Right ventricle myocardium superior (tissue), 1 donor: ENCODE measurements at regions not wholly inside any gene's neighbourhood (a gene's known extent, or its start where the extent isn't known, plus 50 kb on each side); places are given as distances from the start of the nearest gene placed in this dataset.

ENCODE experiments used
- ATAC-seq: fragments of 200-7000 bp; cut with Tn5 transposase; one replicate; pipeline ENCODE4 v1.9.1; 2020; ENCODE audit warnings: mild to moderate bottlenecking; ENCODE audit not compliant: poor library complexity
- DNase-seq: peaks from one replicate; pipeline ENCODE4 v3.0.0-alpha.2; 2020
- intact Hi-C: fragments of 100-400 bp; cut with DNase I; formaldehyde crosslinking; loops from one replicate; pipeline ENCODE4 v1.11.2; 2022
- donor health status: DM: no; HTN: yes; CAD: no; lungs with severe emphysema.

DNA sequence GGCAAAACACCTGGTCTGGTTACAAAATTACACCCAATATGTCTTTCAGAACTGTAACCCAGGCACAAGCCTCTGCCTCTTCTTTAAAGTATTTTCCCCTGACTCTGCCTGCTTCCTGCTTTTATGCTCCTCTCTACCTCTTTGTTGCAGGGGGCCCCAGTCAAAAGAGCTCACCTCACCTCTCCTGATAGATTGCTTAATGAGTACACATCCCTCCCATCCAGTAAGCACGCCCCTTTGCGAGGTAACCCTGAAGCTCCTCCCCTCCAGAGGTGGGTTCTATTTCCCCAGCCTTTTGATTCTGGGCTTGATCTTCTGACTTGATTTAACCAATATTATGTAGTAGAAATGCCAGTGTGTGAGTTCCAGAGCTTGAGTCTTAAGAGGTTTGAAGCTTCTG lies 56.6 kb upstream of the EYA2 start:
- intact Hi-C loops = no loop called here
- DNase-seq = no peak

DNA sequence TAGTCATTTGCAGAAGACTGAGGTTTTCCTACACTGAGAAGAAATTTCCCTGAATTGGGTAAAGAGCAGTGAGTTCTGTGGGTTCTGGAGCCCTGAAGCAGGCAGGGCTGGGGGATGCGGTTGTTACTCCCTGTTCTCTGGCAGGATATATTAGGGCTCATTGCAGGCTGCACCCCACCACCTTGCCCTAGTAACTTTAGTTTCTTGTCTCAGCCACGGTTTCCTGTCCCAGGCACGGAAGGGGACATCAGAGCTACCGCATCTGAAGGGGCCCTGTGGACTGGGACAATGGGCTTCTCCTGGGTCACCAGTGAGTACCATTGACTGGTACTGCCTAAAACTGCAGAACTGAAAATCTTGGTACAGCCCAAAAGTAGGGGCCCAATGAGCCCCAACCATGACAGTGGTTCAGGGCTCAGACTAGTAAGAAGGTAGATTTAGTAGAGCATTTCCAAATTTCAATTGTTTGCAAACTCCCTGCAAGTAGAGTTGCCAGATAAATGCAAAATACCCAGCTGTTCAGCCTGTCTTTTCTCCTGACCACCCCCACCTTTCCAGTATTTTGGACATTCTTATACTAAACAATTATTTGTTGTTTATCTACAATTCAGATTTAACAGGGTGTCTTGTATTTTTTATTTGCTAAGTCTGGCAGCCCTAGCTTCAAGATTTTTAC lies 54.5 kb upstream of the EYA2 start:
- ATAC-seq (no peak), DNase-seq (no peak)
- intact Hi-C loops = no loop called here

More for the DNA sequence above, 56.6 kb upstream of the EYA2 start:
- ATAC-seq = no peak
